HT1080 (cell line): ENCODE measurements at regions not wholly inside any gene's neighbourhood (a gene's known extent, or its start where the extent isn't known, plus 50 kb on each side); places are given as distances from the start of the nearest gene placed in this dataset.

ENCODE experiments used
- DNase-seq: peaks from one replicate; pipeline ENCODE4 v3.0.0-alpha.2; 2015; ENCODE audit warnings: low read depth

DNA sequence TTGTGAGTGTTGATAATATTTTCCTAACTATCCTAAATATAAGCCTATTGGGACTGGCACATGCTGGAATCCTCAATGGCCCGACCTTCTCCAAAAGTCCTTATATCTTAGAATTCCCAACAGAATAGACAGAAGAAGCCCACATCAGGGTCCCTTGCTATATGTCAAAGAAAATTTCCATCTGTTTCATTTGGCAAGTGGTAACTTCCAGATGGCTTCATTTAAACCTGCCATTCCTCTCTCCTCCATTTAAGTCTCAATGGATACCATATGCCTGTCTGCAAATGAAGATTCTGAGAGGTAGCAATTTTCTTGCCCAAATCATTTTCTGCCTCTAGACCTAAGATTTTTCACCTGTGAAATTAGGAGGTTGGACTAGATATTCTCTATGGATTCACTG, 73.1 kb upstream of the KCNA4 start:
- no peak for DNase-seq

DNA sequence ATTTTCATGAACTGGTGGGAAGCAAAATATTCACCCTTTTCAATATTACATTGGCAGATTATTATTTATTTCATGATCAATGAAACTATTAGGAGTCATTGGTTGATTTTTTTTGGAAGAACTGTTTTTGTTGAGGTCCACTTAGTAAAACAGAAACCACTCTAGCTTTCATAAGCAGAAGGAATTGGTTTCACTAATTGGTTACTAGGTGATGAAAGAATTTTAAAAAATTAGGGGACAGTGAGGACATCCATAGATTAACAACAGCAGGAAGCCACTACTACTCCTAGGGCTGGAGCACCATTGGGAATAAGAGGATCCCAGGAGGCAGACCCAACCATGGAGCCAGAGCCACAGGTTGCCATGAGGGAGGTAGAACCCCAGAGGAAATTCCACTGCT, 74.4 kb upstream of the KCNA4 start:
- DNase-seq, result no peak

DNA sequence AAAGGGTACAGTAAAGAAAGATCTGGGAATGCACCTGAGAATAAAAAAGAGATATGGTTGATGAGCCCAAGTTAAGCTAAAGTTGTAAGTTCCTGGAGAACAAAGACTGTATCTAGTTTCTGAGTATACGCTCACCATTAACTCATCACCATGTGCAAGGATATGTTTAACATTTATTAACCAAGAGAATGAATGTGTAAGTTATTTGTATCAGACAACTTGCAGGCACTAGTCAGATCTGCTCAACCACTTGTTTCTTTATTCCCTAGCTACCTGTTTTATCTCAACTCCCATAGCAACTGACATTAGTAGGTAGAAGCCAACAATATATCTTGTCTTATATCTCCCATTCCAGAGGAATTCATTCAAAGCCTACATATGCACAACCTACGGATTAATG, 74.9 kb upstream of the KCNA4 start:
- DNase-seq, result no peak

DNA sequence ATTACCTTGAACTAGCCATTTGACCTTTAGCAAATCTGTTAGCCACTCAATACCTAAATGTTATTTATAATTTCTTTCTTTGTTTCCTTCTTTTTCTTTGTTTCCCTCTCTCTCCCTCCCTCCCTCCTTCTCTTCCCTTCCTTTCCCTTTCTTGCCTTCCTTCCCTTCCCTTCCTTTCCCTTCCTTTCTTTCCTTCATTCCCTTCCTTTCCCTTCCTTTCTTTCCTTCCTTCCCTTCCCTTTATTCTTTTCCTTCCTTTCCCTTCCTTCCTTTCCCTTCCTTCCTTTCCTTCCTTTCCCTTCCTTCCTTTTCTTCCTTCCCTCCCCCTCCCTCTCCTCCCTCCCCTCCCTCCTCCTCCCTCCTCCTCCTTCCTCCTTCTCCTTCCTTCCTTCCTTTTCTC, 75.7 kb upstream of the KCNA4 start:
- no peak for DNase-seq

DNA sequence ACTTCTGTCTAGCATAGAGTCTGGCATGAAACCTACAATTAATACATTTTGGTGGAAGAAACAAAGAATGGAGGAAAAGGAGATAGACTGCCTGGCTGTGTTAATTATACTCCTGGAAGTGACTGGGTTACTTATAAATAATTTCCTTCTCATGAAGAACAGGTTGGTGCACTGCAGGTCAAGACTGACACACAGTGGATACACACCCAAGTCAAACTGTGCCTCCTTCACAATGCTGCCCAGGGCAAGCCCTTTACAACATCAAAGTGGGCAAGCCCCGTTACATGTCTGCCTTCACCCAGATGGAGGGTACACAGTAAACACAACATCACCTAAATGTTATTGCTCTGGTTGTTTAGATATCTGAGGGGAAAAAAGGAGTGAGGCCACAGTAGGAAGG, 83.7 kb upstream of the KCNA4 start:
- no peak for DNase-seq

DNA sequence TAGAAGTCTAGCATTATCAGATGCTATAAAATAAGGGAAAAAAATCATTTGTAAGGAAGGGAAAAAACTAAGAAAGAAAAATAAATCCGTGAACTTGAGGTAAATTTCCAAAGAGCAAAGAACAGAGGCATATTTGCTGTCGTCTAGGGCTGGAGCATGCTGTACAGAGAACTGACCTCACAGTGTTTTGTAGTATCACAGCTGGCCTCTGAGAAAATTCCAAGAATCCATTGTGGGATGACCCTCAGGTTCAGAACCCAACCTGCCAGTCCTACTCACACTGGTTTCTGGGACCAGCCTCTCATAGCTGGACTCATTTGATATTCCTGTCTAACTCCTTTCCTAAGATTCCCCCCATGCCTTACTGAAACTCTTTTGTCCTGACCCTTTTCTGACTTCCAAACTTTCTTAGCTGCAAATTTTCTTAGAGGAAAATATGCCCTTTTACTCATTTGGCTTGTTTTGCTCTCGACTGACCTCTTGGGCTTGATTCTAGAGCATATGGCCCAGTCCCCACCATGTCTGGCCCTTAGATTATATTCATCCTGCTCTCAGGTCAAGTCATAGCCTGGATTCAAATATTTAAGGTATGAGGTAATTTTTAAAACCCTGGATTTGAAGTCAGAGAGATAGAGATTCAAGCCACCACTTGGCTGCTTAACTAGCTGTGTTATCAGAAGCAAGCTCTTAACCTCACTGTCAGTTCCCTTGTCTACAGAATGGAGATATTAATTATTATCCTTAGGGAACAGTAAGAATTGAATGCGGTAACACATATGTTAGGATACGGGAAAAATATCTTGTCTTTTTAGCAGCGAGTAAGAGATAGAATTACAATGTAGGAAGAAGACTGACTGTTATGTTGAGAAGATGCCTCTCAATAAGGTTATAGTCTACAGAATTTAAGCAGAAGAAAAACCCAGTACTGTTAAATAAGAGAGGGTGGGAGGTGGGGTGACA, 89.7 kb upstream of the KCNA4 start:
- DNase-seq, result no peak

DNA sequence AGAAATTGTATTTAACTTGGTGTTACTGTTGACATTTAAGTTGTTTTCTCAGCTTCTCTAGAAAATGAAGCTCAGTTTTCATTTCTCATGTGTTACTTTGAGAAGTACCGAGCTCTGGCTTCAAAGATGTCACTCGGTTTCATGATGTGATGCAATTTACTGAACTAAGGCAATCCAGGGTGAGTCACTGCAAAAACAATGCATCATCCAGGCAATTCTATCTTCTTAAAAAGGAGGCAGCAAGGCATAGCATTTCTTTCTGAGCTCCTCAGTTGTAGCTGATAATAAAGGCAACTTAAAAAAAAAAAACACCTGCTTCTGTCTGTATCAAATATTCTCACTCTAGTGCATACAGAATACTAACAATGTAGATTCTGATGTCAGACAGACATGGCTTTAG, 91.1 kb upstream of the KCNA4 start:
- DNase-seq, result peak; percentile 70

DNA sequence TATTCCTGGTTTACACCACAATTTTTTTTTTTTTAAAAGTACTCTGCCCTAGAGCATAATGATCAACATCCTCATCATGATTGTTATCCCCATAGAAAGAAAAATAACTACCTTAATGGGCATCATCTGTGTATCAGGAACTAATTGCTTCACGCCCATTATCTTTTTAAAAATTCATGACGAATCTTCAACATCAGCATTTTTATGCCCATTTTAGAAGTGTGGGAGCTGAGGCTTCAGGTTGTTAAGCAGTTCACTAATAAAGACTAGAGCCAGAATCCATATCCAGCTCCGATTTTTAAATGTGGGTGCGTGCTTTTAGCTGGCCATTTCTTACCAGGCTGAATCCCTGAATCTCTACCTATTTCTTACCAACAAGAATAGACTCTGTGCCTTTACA, 92.9 kb upstream of the KCNA4 start:
- DNase-seq, result no peak

DNA sequence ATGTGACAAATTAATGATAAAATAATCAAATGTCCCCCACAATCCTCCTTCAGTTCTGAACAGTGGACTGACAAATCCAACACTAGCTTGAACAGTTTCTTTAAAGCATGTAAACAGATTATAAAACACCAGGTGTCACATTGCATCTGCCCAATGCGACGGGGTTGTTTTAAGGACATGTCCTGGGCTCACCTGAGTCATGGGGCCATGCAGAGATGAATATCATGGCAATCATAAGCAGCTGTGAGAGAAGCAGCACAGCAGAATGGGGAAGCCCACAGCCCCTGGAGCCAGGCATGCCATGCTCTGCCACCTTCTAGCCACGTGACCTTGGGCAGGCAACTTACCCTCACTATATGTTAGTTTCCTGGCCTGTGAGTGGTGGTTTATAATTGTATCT, 93.9 kb upstream of the KCNA4 start:
- no peak for DNase-seq

DNA sequence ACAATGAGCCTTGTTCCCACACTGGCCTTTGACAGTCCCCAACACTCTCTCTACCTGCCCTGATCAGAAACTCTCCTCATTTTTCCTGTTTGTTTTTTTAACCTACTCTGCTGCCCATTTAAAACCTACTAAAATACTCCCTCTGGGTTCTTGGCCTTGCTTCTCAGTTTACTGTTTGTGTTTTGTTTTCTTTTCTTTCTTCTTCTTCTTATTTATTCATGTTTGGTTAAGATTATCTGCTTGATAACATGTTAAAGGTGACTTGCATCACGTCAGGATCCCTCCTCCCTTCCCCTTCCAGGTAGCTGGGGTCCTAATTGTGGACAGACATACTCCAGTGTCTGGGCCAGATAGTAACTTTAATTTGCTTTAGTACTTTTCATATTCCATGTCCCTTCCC, 95.0 kb upstream of the KCNA4 start:
- no peak for DNase-seq

DNA sequence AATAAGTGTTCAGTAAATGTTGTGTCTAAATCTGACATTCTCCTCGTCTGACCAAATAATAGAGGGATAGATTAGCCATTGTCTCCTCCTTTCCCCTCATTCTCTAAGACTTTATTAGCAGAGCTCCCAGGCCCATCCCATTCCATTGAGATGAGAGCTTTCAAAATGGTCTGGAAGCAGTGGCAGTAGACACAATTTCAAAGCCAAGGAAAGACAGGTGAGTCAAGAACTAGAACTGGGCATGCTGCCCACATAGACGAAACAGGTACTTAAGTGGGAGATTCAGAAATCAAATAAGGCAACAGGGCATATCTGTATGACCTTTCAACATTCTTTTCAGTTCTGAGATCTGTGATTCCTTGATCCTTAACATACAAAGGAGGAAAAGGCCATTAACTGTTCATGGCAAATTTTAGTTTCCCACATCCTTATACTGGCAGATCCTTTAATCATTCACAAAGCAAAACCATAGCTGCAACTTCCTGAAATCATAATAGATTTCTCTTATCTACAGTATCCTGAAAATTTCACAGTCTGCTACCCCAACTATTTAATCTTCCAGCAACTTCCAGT, 96.6 kb upstream of the KCNA4 start:
- DNase-seq, result no peak

DNA sequence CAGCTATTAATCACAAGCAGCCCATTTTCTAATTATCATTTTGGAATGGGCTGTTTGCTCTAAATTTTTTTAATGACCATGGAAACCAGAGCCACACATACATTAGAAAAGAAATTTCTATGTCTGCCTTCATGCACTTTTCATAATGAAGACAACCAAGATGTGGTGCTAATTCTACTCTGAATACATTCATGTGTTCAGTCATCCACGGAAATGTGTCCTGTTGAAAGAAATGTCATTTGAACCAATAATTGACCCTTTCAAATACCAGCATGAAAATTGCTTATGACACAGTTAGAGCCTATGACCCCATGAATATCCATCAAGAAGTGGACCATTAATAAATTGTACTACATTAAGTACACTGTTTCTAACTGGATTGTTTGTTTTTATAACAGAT, 99.7 kb upstream of the KCNA4 start:
- no peak for DNase-seq

DNA sequence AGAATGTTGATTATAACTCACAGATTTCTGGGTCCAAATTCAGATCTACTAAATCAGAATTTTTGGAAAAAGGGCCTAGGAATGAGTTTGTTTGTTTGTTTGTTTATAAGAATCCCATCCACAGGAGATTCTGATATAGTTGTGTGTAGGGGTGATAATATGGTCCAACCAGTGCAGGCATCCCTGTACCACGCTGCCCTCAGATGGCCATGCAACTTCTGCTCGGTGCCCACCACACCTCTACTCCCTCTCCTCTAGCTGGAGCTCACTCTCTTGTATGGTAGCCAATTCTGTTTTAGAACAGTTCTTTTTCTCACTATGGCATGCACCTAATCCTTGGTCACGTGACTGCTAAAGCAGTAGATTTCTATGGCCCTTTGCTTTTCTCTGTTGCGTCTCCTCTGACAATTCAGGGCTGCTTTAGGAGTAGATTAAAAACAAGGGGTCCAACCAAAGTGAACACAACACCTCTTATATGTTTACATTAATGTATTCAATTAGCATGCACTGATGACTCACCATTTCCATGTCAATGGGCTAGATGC, 103.3 kb upstream of the KCNA4 start:
- no peak for DNase-seq

DNA sequence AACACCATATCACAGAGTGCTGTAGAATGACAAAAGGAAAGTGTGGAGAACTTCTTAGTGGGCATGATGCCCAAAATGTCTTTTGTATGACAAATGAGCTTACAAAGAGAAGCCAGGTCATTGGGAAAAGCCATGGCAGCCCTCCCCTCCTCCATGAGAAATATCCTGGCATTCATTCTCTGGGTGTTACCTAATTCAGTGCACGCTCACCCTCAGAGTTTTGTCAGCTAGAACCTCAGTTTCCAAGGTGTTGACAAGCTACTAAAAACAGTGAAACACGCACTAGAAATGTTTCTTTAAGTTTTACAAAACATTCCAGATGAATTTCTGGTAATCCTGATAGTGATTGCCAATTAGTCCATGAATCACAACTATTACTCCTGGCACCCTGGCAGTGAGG, 105.4 kb upstream of the FSHB start:
- DNase-seq, result no peak

DNA sequence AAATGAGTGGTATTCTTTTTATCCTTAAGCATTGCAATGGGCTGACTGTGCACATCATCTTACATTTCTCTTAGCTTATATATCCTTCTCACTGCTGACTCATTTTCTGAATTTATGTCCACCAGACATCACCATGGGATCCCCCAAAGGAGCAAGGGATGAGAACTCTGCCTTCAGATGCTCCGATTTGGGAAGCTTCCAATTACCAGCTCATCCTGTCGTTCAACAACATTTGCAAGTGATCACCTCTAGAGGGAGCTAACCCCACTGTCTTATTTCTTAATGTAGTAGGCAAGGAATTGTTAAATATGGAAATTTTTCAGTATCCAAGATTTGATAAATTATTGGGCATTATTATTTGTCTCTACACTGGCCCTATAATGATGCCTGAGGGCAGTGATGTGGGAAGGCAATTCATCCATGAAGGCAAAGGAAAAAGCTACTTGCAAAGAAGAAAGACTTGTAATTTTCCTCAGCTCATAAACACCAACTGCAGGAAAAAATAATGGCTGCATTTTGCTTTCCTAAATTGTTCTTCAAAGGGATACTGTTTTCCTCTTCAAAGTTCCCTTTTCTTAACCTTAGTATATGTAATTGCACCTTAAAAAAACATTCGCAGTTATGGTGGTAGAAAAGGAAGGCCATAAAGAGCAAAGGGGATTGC, 102.4 kb upstream of the FSHB start:
- peak; percentile 44 for DNase-seq

DNA sequence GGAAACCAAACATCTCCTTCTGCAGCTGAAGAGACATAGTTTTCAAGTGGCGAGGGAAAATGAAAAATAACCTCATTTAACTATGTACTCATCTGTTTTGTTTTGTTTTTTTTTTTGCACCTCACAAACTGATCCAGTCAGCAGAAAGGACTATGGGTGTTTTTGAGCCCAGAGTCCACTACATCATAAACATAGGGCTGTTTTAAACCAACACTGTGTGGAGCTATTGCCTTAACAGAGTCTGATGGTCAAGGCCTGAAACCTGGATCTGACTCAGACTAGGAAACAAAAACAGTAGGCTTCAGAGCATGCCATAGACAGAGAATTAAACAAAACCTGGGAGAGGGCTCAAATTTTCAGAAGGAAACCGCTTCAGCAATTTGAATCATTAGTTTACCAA, 99.3 kb upstream of the FSHB start:
- DNase-seq, result peak; percentile 8

DNA sequence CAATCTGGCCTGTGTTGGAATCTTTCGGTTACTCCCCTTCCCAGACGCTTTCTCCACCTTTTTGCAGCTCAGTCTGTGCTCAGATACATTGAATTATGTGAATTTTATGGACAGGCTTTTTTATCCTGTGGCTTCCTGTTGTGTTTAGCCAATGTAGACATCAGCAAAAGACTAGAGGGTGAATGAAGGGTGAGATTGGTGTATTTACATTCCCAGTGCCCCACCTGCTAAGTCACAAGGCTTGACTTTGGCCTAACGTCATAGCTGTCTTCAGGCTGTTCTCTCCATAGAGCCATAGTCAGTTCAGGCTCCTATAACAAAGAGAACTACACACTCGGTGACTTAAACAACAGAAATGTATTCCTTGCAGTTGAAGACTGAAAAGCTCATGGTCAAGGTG, 97.5 kb upstream of the FSHB start:
- no peak for DNase-seq

DNA sequence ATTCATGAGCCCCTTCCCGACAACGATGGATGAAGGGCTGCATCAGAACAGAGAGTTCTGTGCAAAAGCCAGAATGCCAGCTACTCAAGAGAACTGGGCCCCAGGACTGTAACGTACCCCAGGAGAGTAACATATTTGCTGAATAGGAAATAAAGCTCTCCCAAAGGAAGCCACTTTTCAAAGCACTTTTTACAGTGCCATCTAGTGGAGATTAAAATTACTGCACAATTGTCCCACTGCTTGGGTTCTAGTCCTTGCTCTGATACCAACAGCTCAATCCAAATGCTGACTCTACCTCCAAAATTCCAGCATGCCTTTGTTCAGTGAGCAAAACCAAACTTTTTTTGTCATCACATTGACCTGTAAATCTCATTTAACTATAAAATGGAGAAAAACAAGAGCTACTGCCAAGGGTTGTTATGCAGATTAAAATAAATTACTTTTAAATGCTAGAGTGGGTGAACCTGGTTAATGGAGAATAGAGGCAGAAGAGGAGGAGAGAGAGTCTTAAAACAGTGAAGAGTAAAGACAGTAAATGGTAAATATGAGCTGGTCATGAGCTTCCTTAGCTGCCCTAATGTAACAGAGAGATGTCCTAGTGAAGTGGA, 87.6 kb upstream of the FSHB start:
- peak; percentile 35 for DNase-seq

DNA sequence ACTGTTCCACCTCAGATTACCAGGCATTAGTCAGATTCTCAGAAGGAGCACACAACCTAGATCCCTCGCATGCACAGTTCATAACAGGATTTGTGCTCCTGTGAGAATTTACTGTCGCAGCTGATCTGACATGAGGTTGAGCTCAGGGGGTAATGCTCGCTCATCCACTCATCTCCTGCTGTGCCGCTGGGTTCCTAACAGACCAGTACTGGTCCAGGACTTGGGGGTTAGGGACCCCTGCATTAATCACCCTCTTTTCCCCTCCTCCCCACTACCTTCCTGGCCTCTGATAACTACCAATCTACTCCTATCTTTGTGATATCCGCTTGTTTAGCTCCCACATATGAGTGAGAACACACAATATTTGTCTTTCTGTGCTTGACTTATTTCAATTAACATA, 83.5 kb upstream of the FSHB start:
- DNase-seq, result no peak

DNA sequence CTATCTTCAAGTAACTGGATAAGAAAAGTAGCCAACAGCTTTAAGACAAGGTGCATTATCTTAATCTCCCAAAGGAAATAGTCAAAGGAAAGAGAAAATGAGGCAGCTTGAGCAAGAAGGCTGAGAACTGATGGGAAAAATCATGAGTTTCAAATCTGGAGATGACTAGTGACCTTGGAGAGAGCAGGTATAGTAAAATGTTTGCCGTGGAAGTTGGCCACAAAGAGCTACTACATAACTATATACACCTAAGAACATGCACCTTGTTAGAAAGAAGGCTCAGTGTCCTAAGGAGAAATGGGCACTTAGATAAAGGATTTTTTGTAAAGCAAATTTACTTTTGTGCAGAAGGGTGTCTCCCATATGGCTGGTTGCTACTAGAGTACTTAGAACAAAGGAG, 80.8 kb upstream of the FSHB start:
- no peak for DNase-seq

DNA sequence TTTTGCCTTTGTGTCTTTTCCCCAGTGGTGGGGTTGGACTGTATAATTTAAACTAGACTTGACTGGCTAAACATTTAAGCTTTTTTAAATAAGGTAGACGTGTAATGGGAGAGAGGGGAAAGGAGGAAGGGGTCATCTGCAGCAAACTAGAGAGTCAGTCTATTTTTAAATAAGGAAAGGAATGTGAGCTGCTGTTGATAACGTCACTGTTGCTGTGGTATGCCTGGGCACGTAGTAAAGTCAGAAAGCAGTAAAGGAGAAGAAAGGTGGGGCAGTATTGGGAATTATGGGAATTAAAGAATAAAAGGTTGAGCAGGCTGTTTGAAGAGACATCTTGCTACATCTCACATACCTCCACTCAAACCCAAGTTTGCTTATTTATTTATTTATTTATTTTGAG, 80.4 kb upstream of the FSHB start:
- no peak for DNase-seq

DNA sequence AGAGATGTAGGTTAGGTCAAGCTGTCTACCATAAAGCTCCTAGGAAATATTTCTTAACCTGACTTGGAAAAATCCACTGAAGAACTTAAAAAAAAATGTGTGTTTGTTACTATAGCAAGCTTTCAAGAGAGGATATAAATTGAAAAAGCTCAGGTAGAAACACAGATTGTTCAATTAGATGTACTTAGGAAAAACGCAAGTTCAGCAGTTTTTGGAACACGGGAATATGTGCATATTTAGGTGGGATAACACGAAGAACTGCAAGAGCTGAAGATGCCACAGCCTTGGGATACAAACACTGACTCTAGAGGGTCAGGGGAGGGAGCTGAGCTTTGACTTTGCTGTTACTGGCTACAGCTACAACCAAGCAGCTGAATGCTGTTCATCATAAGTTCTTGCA, 77.8 kb upstream of the FSHB start:
- DNase-seq, result no peak
